ENCODE measurements at regions not wholly inside any gene's neighbourhood (a gene's known extent, or its start where the extent isn't known, plus 50 kb on each side); places are given as distances from the start of the nearest gene placed in this dataset.

- DNase-seq (ENCODE audit: low spot score) (no peak), ATAC-seq (ENCODE audit: low FRiP score) (no peak)
- TF ChIP-seq CTCF (IDR thresholded peaks at IDR 0.05): no peak
Measured at GRCh38 chr15:38147246-38147645, 105.4 kb upstream of the SPRED1 start.

GRCh38 chr15:38148471-38148870 is 104.2 kb upstream of the SPRED1 start:
- ATAC-seq (ENCODE audit: low FRiP score) (no peak), DNase-seq (ENCODE audit: low spot score) (no peak)
- no peak for TF ChIP-seq CTCF (IDR thresholded peaks at IDR 0.05)

GRCh38 chr15:38149315-38149714 is 103.3 kb upstream of the SPRED1 start:
- no peak for ATAC-seq (ENCODE audit: low FRiP score)
- TF ChIP-seq CTCF (IDR thresholded peaks at IDR 0.05): no peak
- no peak for DNase-seq (ENCODE audit: low spot score)

GRCh38 chr15:38150148-38150547 is 102.5 kb upstream of the SPRED1 start:
- DNase-seq (ENCODE audit: low spot score): no peak
- TF ChIP-seq CTCF (IDR thresholded peaks at IDR 0.05): no peak
- ATAC-seq (ENCODE audit: low FRiP score): no peak

- ATAC-seq (ENCODE audit: low FRiP score) (no peak), DNase-seq (ENCODE audit: low spot score) (no peak)
- TF ChIP-seq CTCF (IDR thresholded peaks at IDR 0.05): no peak
Measured at GRCh38 chr15:38150794-38151193, 101.8 kb upstream of the SPRED1 start.

GRCh38 chr15:38153781-38154180 is 98.9 kb upstream of the SPRED1 start:
- DNase-seq (ENCODE audit: low spot score) (no peak), ATAC-seq (ENCODE audit: low FRiP score) (no peak)
- TF ChIP-seq CTCF (IDR thresholded peaks at IDR 0.05): no peak

GRCh38 chr15:38154255-38154654 is 98.4 kb upstream of the SPRED1 start:
- no peak for ATAC-seq (ENCODE audit: low FRiP score)
- TF ChIP-seq CTCF (IDR thresholded peaks at IDR 0.05): no peak
- DNase-seq (ENCODE audit: low spot score): no peak

Data from omental fat pad (tissue), 3 donors.